A549 (cell line): ENCODE measurements at regions not wholly inside any gene's neighbourhood (a gene's known extent, or its start where the extent isn't known, plus 50 kb on each side); places are given as distances from the start of the nearest gene placed in this dataset.

Source experiments
- ATAC-seq, 2 experiments: fragments of 200-7000 bp in 1 of 2; fragments of >200 bp in 1 of 2; cut with Nextera tagmentation in 1 of 2; cut with Tn5 transposase in 1 of 2; 3 replicates each; pipeline versions ENCODE4 v1.8.0 to v1.9.1; 2018 to 2020; ENCODE audit warnings: mild to moderate bottlenecking in 1 of 2, moderate library complexity in 1 of 2
- CTCF ChIA-PET: fragments of 300-600 bp; sonication (Branson Sonifier 250); formaldehyde crosslinking; extraction: SDS; loops from one replicate; lab custom pipeline; 2021; ENCODE audit warnings: antibody characterized with exemption, inconsistent platforms; lab: Yijun Ruan, JAX
- POLR2A ChIA-PET: fragments of 350-600 bp; formaldehyde crosslinking; extraction: SDS; loops from one replicate; lab custom pipeline; 2021; ENCODE audit warnings: antibody characterized with exemption, inconsistent platforms; lab: Yijun Ruan, JAX
- DNase-seq, 2 experiments: peaks; one replicate each; pipeline versions ENCODE4 v3.0.0 to v3.0.0-alpha.2; 2011 to 2016; ENCODE audit warnings: low read depth in 1 of 2, low spot score in 1 of 2
- FAIRE-seq: peaks from 2 replicates; lab custom pipeline; 2011; peaks lifted over from hg19 to GRCh38; lab: Jason Lieb, UNC
- H3K27ac ChIP-seq, 2 experiments: fragments of >200 bp; sonication (Bioruptor Twin); formaldehyde crosslinking; 3 replicates each; pipeline ENCODE4 v1.5.1; 2016 to 2017
- H3K4me1 ChIP-seq: fragments of >200 bp; sonication (Bioruptor Twin); formaldehyde crosslinking; 3 replicates; pipeline ENCODE4 v1.6.1; 2016
- H3K4me2 ChIP-seq: fragments of >200 bp; sonication (Bioruptor Twin); formaldehyde crosslinking; 3 replicates; pipeline ENCODE4 v1.6.1; 2016
- H3K4me3 ChIP-seq: fragments of >200 bp; sonication (Bioruptor Twin); formaldehyde crosslinking; 3 replicates; pipeline ENCODE4 v1.5.1; 2016
- H3K9me3 ChIP-seq: fragments of >200 bp; sonication (Bioruptor Twin); formaldehyde crosslinking; 3 replicates; pipeline ENCODE4 v1.6.1; 2016
- BCL3 ChIP-seq: fragments of >200 bp; sonication (Bioruptor Twin); formaldehyde crosslinking; IDR thresholded peaks from 3 replicates; pipeline ENCODE4 v1.6.1; 2016
- BHLHE40 ChIP-seq: IDR thresholded peaks from 2 replicates; pipeline ENCODE4 v1.6.1; 2012; ENCODE audit warnings: low read depth, low read length, inconsistent platforms
- CHD2 ChIP-seq: fragments of 150-350 bp; IDR thresholded peaks from 2 replicates; pipeline ENCODE4 v1.6.1; 2014; ENCODE audit warnings: low read length; ENCODE audit not compliant: partially characterized antibody
- CTCF ChIP-seq: fragments of >200 bp; sonication (Bioruptor Twin); formaldehyde crosslinking; IDR thresholded peaks from 3 replicates; pipeline ENCODE4 v1.5.1; 2016
- GATA3 ChIP-seq: IDR thresholded peaks from 2 replicates; pipeline ENCODE4 v1.6.1; 2012; ENCODE audit warnings: borderline replicate concordance
- HDAC2 ChIP-seq: fragments of 200-600 bp; sonication (generic); IDR thresholded peaks from 2 replicates; pipeline ENCODE4 v1.6.1; 2016
- HOXB5 ChIP-seq: fragments of 250-450 bp; sonication (Bioruptor Pico); IDR thresholded peaks from 2 replicates; pipeline ENCODE4 v1.5.0; 2020; ENCODE audit warnings: mild to moderate bottlenecking, moderate library complexity
- JUN ChIP-seq, 2 experiments: fragments of >200 bp; sonication (Bioruptor Twin); formaldehyde crosslinking; IDR thresholded peaks; 2 replicates in 1 of 2; 3 replicates in 1 of 2; pipeline ENCODE4 v1.6.1; 2016 to 2017
- KDM1A ChIP-seq: fragments of 200-600 bp; sonication (generic); IDR thresholded peaks from 2 replicates; pipeline ENCODE4 v1.6.1; 2016; ENCODE audit warnings: low read depth, mild to moderate bottlenecking
- KDM5A ChIP-seq: fragments of 200-600 bp; sonication (generic); IDR thresholded peaks from 2 replicates; pipeline ENCODE4 v1.6.1; 2016; ENCODE audit warnings: antibody characterized with exemption, mild to moderate bottlenecking
- MAZ ChIP-seq: fragments of 150-350 bp; IDR thresholded peaks from 2 replicates; pipeline ENCODE4 v1.6.1; 2014; ENCODE audit warnings: antibody characterized with exemption, low read depth, low read length, borderline replicate concordance
- PBX3 ChIP-seq: IDR thresholded peaks from 2 replicates; pipeline ENCODE4 v1.6.1; 2012
- RCOR1 ChIP-seq: fragments of 150-350 bp; IDR thresholded peaks from 2 replicates; pipeline ENCODE4 v1.6.1; 2014; ENCODE audit warnings: antibody characterized with exemption, low read length, low read depth
- RFX5 ChIP-seq: fragments of 450-650 bp; IDR thresholded peaks from 2 replicates; pipeline ENCODE4 v1.7.1; 2014; ENCODE audit warnings: antibody characterized with exemption, mild to moderate bottlenecking, moderate library complexity
- RNF2 ChIP-seq: fragments of 200-600 bp; sonication (generic); IDR thresholded peaks from 2 replicates; pipeline ENCODE4 v1.6.1; 2016; ENCODE audit warnings: low read depth, mild to moderate bottlenecking, antibody characterized with exemption, moderate library complexity, borderline replicate concordance
- SMC3 ChIP-seq: fragments of >200 bp; sonication (Bioruptor Twin); formaldehyde crosslinking; IDR thresholded peaks from 3 replicates; pipeline ENCODE4 v1.6.1; 2018; ENCODE audit warnings: inconsistent platforms
- ZFP36 ChIP-seq: fragments of 450-650 bp; IDR thresholded peaks from 2 replicates; pipeline ENCODE4 v1.6.1; 2014; ENCODE audit warnings: borderline replicate concordance; ENCODE audit not compliant: partially characterized antibody
- ZSCAN20 ChIP-seq: fragments of 250-450 bp; sonication (Bioruptor Pico); IDR thresholded peaks from 2 replicates; pipeline ENCODE4 v1.8.0; 2022; ENCODE audit warnings: mild to moderate bottlenecking, moderate library complexity
- WGBS: methylation state at CpG from one replicate; pipeline ENCODE4 v1.1.6; 2017; ENCODE audit errors: missing lambda C conversion rate; 5-methylcytosine and 5-hydroxymethylcytosine counted together

GRCh38 chr2:16222326-16222725 is 282.0 kb downstream of the MYCN start:
- Histone ChIP-seq H3K27ac (no peak overlapping the region), H3K9me3 (no peaks in the 10 kb centered on the region; the same call in 2 of the 3 replicates), H3K4me2 (no peak overlapping the region), H3K4me3 (no peak overlapping the region), H3K4me1 (no peaks in the 10 kb centered on the region)
- ChIA-PET POLR2A (no interaction called here), CTCF (no interaction called here)
- no peak for ATAC-seq
- FAIRE-seq = no peak
- WGBS = 40% methylated on average over 2 of the region's 2 CpGs
- TF ChIP-seq HOXB5 (CRISPR knock-in tag) (no peak), ZFP36 (no peak), BHLHE40 (no peak), RCOR1 (no peak), KDM1A (no peak), GATA3 (no peak), PBX3 (no peak), CHD2 (no peak), MAZ (no peak)
- no peak for DNase-seq

GRCh38 chr2:16221461-16222010 is 281.2 kb downstream of the MYCN start:
- FAIRE-seq (no peak), DNase-seq (no peak), ATAC-seq (no peak)
- Histone ChIP-seq H3K9me3 (no peaks in the 10 kb centered on the region; the same call in 2 of the 3 replicates), H3K27ac (no peak overlapping the region), H3K4me1 (no peaks in the 10 kb centered on the region), H3K4me3 (no peak overlapping the region), H3K4me2 (no peak overlapping the region)
- 9% methylated on average over 7 of the region's 7 CpGs for WGBS
- TF ChIP-seq BCL3 = no peak
- no peak for TF ChIP-seq ZFP36
- no peak for TF ChIP-seq RNF2
- TF ChIP-seq CTCF = no peak
- no peak for TF ChIP-seq ZSCAN20 (CRISPR knock-in tag)
- no peak for TF ChIP-seq SMC3
- no peak for TF ChIP-seq RFX5
- TF ChIP-seq KDM5A = no peak
- no peak for TF ChIP-seq JUN (IDR thresholded peaks at IDR 0.05)
- TF ChIP-seq HDAC2 = no peak
- CTCF ChIA-PET = no interaction called here
- POLR2A ChIA-PET = no interaction called here

GRCh38 chr2:16219292-16219975 is 279.1 kb downstream of the MYCN start:
- Histone ChIP-seq H3K9me3 (no peaks in the 10 kb centered on the region; the same call in 2 of the 3 replicates), H3K27ac (no peak overlapping the region)
- POLR2A ChIA-PET = no interaction called here
- ATAC-seq (no peak), FAIRE-seq (no peak)
- no peak for TF ChIP-seq MAZ
- no peak for TF ChIP-seq JUN (IDR thresholded peaks at IDR 0.05)
- TF ChIP-seq, all 56 proteins: peak for 0
- Histone ChIP-seq H3K4me1 (no peaks in the 10 kb centered on the region), H3K4me2 (no peak overlapping the region), H3K4me3 (no peak overlapping the region)
- 46% methylated on average over 7 of the region's 9 CpGs for WGBS
- no peak for DNase-seq
- CTCF ChIA-PET = interaction anchor here (1.0 kb wide), 1 partner anchor 280 kb away, joined by 3 read pairs; no protein-coding TSS in a partner anchor
